Common myeloid progenitor, CD34-positive (primary cell): ENCODE measurements at regions not wholly inside any gene's neighbourhood (a gene's known extent, or its start where the extent isn't known, plus 50 kb on each side); places are given as distances from the start of the nearest gene placed in this dataset.

Experiments used
- CTCF ChIA-PET: fragments of 350-600 bp; sonication (Branson Sonifier 250); formaldehyde crosslinking; loops from one replicate; lab custom pipeline; 2021; ENCODE audit warnings: antibody characterized with exemption; lab: Charles Lee
- POLR2A ChIA-PET: fragments of 350-600 bp; sonication (Branson Sonifier 250); formaldehyde crosslinking; loops from one replicate; lab custom pipeline; 2021; ENCODE audit warnings: antibody characterized with exemption; lab: Charles Lee
- DNase-seq, 3 donors: peaks; one replicate each; pipeline versions ENCODE4 v3.0.0 to v3.0.0-alpha.2; 2013
- H3K27ac ChIP-seq, 2 experiments: 1 replicate in 1 of 2; 2 replicates in 1 of 2; pipeline ENCODE4 v1.7.0; 2013; ENCODE audit warnings: inconsistent platforms in 2 of 2, low read length in 2 of 2, mild to moderate bottlenecking in 2 of 2, low read depth in 1 of 2, moderate library complexity in 1 of 2; ENCODE audit not compliant: severe bottlenecking in 2 of 2, insufficient read depth in 1 of 2, poor library complexity in 1 of 2
- H3K27me3 ChIP-seq, 5 experiments: replicated peaks in 2 of 5; 1 replicate in 3 of 5; 2 replicates in 2 of 5; pipeline versions ENCODE4 v1.6.1 to v1.7.0; 2013; ENCODE audit warnings: low read length in 4 of 5, mild to moderate bottlenecking in 2 of 5, moderate library complexity in 2 of 5, inconsistent platforms in 1 of 5; ENCODE audit not compliant: insufficient read depth in 5 of 5, control insufficient read depth in 4 of 5
- H3K36me3 ChIP-seq, 4 experiments: 1 replicate in 2 of 4; 2 replicates in 2 of 4; pipeline versions ENCODE4 v1.6.1 to v1.7.0; 2013; ENCODE audit warnings: low read length in 3 of 4, control low read depth in 1 of 4, mild to moderate bottlenecking in 1 of 4; ENCODE audit not compliant: control insufficient read depth in 4 of 4, insufficient read depth in 4 of 4
- H3K4me1 ChIP-seq, 4 experiments: 1 replicate in 3 of 4; 2 replicates in 1 of 4; pipeline versions ENCODE4 v1.6.1 to v1.7.1; 2013; ENCODE audit warnings: low read length in 3 of 4, mild to moderate bottlenecking in 3 of 4, control low read depth in 1 of 4, inconsistent platforms in 1 of 4, moderate library complexity in 1 of 4; ENCODE audit not compliant: control insufficient read depth in 4 of 4, insufficient read depth in 4 of 4; ENCODE audit errors: control extremely low read depth in 1 of 4
- H3K4me3 ChIP-seq, 7 experiments: 1 replicate in 4 of 7; 2 replicates in 3 of 7; pipeline versions ENCODE4 v1.5.1 to v1.7.0; 2013; ENCODE audit warnings: mild to moderate bottlenecking in 7 of 7, low read length in 6 of 7, moderate library complexity in 6 of 7, inconsistent platforms in 2 of 7, low read depth in 2 of 7, control low read depth in 1 of 7; ENCODE audit not compliant: insufficient read depth in 4 of 7, control insufficient read depth in 1 of 7; ENCODE audit errors: extremely low read depth in 1 of 7
- H3K9me3 ChIP-seq, 5 experiments: 1 replicate in 4 of 5; 2 replicates in 1 of 5; pipeline versions ENCODE4 v1.6.1 to v1.7.1; 2013; ENCODE audit warnings: low read length in 4 of 5, mild to moderate bottlenecking in 2 of 5, inconsistent platforms in 1 of 5, low read depth in 1 of 5, moderate library complexity in 1 of 5; ENCODE audit not compliant: control insufficient read depth in 4 of 5, insufficient read depth in 2 of 5; ENCODE audit errors: control extremely low read depth in 1 of 5
- WGBS: methylation state at CpG from one replicate; pipeline ENCODE4 v1.1.5; 2013; ENCODE audit not compliant: insufficient coverage; 5-methylcytosine and 5-hydroxymethylcytosine counted together

- Histone ChIP-seq H3K9me3 (no peaks in the 10 kb centered on the region), H3K27ac (no peak overlapping the region), H3K27me3 (no peaks in the 10 kb centered on the region), H3K36me3 (no peaks in the 10 kb centered on the region), H3K4me3 (no peak overlapping the region), H3K4me1 (peaks cover 0 to 8% (median 6%) of the 10 kb centered on the region in 4 experiments)
- POLR2A ChIA-PET: no interaction called here
- WGBS: 98% methylated on average over 10 of the region's 10 CpGs
- CTCF ChIA-PET: interaction anchor here (0.7 to 1.1 kb wide), 2 partner anchors 10 to 13 kb away, joined by 3 read pairs; no protein-coding TSS in a partner anchor
- DNase-seq: no peak
These were observed 152.8 kb upstream of the PARP11 start for GRCh38 chr12:4026020-4026358.

GRCh38 chr12:4025181-4026019, 152.2 kb upstream of the PARP11 start:
- Histone ChIP-seq H3K9me3 (no peaks in the 10 kb centered on the region), H3K36me3 (no peaks in the 10 kb centered on the region), H3K4me1 (peaks cover 0 to 5% (median 2%) of the 10 kb centered on the region in 4 experiments), H3K4me3 (no peak overlapping the region), H3K27me3 (no peaks in the 10 kb centered on the region), H3K27ac (no peak overlapping the region)
- CTCF ChIA-PET: interaction anchor here (0.6 kb wide), 1 partner anchor 28 kb away, joined by 3 read pairs; no protein-coding TSS in a partner anchor
- POLR2A ChIA-PET: no interaction called here
- DNase-seq: no peak
- WGBS: 94% methylated on average over 19 of the region's 20 CpGs

- Histone ChIP-seq H3K9me3 (no peaks in the 10 kb centered on the region), H3K36me3 (no peaks in the 10 kb centered on the region), H3K4me3 (no peak overlapping the region), H3K27me3 (no peaks in the 10 kb centered on the region), H3K4me1 (peaks cover 0 to 5% (median 2%) of the 10 kb centered on the region in 4 experiments), H3K27ac (no peak overlapping the region)
- ChIA-PET CTCF (interaction anchor here (0.6 kb wide), 1 partner anchor 27 kb away, joined by 3 read pairs; no protein-coding TSS in a partner anchor), POLR2A (no interaction called here)
- 100% methylated on average over 5 of the region's 7 CpGs for WGBS
- DNase-seq: no peak
These were observed 151.5 kb upstream of the PARP11 start for GRCh38 chr12:4024701-4025100.

- H3K36me3 ChIP-seq: no peaks in the 10 kb centered on the region
- ChIA-PET POLR2A (interaction anchor here (0.7 kb wide), 1 partner anchor 272 kb away, joined by 3 read pairs; no protein-coding TSS in a partner anchor), CTCF (interaction anchor here (0.9 to 1.7 kb wide), 4 partner anchors 13 to 20 kb away, joined by 3 to 5 read pairs (median 4); no protein-coding TSS in a partner anchor)
- no peak overlapping the region for H3K4me3 ChIP-seq
- 88% methylated on average over 9 of the region's 12 CpGs for WGBS
- H3K4me1 ChIP-seq: no peaks in the 10 kb centered on the region
- H3K9me3 ChIP-seq: no peaks in the 10 kb centered on the region
- H3K27ac ChIP-seq: no peak overlapping the region
- no peaks in the 10 kb centered on the region for H3K27me3 ChIP-seq
- DNase-seq: no peak
These were observed 142.3 kb upstream of the PARP11 start for GRCh38 chr12:4015225-4016091.

GRCh38 chr12:4014858-4015224, 141.6 kb upstream of the PARP11 start:
- ChIA-PET POLR2A (no interaction called here), CTCF (interaction anchor here (0.9 to 1.7 kb wide), 3 partner anchors 15 to 19 kb away, joined by 4 to 5 read pairs (median 4); no protein-coding TSS in a partner anchor)
- Histone ChIP-seq H3K4me1 (no peaks in the 10 kb centered on the region), H3K36me3 (no peaks in the 10 kb centered on the region), H3K27me3 (no peaks in the 10 kb centered on the region), H3K4me3 (no peak overlapping the region), H3K9me3 (no peaks in the 10 kb centered on the region), H3K27ac (no peak overlapping the region)
- no peak for DNase-seq
- WGBS: 98% methylated on average over 6 of the region's 6 CpGs

GRCh38 chr12:4014444-4014843, 141.2 kb upstream of the PARP11 start:
- H3K9me3 ChIP-seq: no peaks in the 10 kb centered on the region
- no peak overlapping the region for H3K4me3 ChIP-seq
- CTCF ChIA-PET: interaction anchor here (1.2 kb wide), 1 partner anchor 19 kb away, joined by 4 read pairs; no protein-coding TSS in a partner anchor
- H3K27ac ChIP-seq: no peak overlapping the region
- no peaks in the 10 kb centered on the region for H3K27me3 ChIP-seq
- no peak for DNase-seq
- no peaks in the 10 kb centered on the region for H3K4me1 ChIP-seq
- WGBS: no CpG with 5 or more reads among the region's 2 CpGs
- no peaks in the 10 kb centered on the region for H3K36me3 ChIP-seq
- POLR2A ChIA-PET: no interaction called here
